PFSK-1 (cell line): ENCODE measurements at regions not wholly inside any gene's neighbourhood (a gene's known extent, or its start where the extent isn't known, plus 50 kb on each side); places are given as distances from the start of the nearest gene placed in this dataset.

Experiments
- FOXP2 ChIP-seq: optimal IDR thresholded peaks from 2 replicates; pipeline ENCODE3; 2011; ENCODE audit warnings: borderline replicate concordance, control low read depth, inconsistent platforms; ENCODE audit not compliant: insufficient read depth; ENCODE audit errors: extremely low read length, extremely low read depth
- POLR2AphosphoS5 ChIP-seq: IDR thresholded peaks from 2 replicates; pipeline ENCODE4 v1.6.1; 2012; ENCODE audit warnings: low read depth, mild to moderate bottlenecking, control low read depth, low read length, moderate library complexity
- SIN3A ChIP-seq: IDR thresholded peaks from 2 replicates; pipeline ENCODE4 v1.6.1; 2012; ENCODE audit warnings: mild to moderate bottlenecking, low read length, moderate library complexity, borderline replicate concordance; ENCODE audit not compliant: insufficient read depth
- TAF1 ChIP-seq: IDR thresholded peaks from 2 replicates; pipeline ENCODE4 v1.6.1; 2012; ENCODE audit warnings: low read length, control low read depth, borderline replicate concordance; ENCODE audit not compliant: insufficient read depth
- TF ChIP-seq, protein P1 (sequence below), 2 experiments: IDR thresholded peaks; 2 replicates each; pipeline versions ENCODE4 v1.6.1 to v1.8.0; 2011 to 2012; ENCODE audit warnings: low read depth in 2 of 2, low read length in 2 of 2, control low read depth in 1 of 2, inconsistent platforms in 1 of 2, mild to moderate bottlenecking in 1 of 2, moderate library complexity in 1 of 2; ENCODE audit not compliant: insufficient read depth in 1 of 2

DNA sequence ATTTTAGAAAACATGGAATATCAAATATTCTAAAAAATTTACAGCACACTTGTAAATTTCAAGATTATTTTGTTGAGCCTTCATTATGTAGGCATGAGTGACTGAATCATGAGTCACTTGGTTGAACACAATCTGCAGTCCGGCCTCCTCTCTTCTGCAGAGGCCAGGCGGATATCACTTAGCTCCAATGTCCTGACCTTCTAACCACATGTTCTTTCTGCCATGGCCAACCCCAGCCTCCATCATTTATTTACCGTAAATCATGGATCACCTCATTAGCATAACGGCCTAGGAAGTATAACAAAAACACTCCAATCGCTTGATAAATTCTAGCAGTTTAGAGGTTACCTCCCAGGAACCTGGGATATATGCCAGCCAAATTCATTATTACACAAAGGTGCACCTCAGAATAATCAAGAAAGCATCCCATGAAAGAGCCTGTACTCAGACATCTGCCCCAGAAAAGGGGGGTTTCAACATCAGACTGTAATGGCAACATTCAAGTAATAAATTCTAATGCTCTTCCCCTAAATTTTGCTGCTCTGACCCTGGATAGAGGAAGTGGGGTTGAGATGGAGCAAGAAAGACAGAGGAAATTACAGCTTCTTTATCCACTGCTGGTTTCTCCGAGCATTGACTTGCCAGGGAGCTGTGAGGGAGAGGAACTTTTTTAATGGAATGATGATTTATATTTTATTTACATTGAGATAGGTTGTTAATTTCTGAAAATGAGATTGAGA, 2153.6 kb upstream of the AGA start:
- TF ChIP-seq FOXP2 (no peak), TAF1 (no peak), POLR2AphosphoS5 (no peak), SIN3A (no peak)
- TF ChIP-seq, protein P1, sequence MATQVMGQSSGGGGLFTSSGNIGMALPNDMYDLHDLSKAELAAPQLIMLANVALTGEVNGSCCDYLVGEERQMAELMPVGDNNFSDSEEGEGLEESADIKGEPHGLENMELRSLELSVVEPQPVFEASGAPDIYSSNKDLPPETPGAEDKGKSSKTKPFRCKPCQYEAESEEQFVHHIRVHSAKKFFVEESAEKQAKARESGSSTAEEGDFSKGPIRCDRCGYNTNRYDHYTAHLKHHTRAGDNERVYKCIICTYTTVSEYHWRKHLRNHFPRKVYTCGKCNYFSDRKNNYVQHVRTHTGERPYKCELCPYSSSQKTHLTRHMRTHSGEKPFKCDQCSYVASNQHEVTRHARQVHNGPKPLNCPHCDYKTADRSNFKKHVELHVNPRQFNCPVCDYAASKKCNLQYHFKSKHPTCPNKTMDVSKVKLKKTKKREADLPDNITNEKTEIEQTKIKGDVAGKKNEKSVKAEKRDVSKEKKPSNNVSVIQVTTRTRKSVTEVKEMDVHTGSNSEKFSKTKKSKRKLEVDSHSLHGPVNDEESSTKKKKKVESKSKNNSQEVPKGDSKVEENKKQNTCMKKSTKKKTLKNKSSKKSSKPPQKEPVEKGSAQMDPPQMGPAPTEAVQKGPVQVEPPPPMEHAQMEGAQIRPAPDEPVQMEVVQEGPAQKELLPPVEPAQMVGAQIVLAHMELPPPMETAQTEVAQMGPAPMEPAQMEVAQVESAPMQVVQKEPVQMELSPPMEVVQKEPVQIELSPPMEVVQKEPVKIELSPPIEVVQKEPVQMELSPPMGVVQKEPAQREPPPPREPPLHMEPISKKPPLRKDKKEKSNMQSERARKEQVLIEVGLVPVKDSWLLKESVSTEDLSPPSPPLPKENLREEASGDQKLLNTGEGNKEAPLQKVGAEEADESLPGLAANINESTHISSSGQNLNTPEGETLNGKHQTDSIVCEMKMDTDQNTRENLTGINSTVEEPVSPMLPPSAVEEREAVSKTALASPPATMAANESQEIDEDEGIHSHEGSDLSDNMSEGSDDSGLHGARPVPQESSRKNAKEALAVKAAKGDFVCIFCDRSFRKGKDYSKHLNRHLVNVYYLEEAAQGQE (IDR thresholded peaks at IDR 0.05; ENCODE audit: insufficient read depth in 1 of 2, low read depth in 2 of 2, low read length in 2 of 2) = no peak

- TF ChIP-seq POLR2AphosphoS5 (no peak), TAF1 (no peak), SIN3A (no peak), FOXP2 (no peak)
- TF ChIP-seq, protein P1 (IDR thresholded peaks at IDR 0.05; ENCODE audit: insufficient read depth in 1 of 2, low read depth in 2 of 2, low read length in 2 of 2) = no peak
These were observed 2154.4 kb upstream of the AGA start for GRCh38 chr4:179596621-179597020.

DNA sequence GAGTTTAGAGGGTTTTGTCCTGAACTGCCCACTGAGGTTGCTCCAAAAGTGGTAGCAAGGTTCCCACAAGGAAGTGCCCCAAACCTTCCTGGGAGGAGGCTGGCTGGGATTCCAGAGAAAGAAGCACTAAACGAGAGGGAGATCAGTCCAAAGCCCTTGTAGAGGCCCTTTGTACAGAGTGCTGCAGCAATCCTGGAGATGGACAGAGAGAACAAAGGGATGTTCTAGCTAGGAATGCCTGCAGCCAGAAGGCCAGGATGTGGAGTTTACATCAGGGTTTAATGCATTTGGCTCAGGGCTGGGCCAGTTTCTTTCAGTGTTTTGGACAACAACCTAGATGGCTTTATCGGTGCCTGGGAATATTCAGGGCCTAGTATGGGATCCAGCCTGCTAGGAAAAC, 2155.1 kb upstream of the AGA start:
- TF ChIP-seq, protein P1 (IDR thresholded peaks at IDR 0.05; ENCODE audit: insufficient read depth in 1 of 2, low read depth in 2 of 2, low read length in 2 of 2) = no peak
- TF ChIP-seq FOXP2 = no peak
- no peak for TF ChIP-seq TAF1
- TF ChIP-seq SIN3A = no peak
- no peak for TF ChIP-seq POLR2AphosphoS5

- TF ChIP-seq SIN3A = no peak
- TF ChIP-seq FOXP2 = no peak
- TF ChIP-seq, protein P1 (IDR thresholded peaks at IDR 0.05; ENCODE audit: insufficient read depth in 1 of 2, low read depth in 2 of 2, low read length in 2 of 2) = no peak
- TF ChIP-seq TAF1 = no peak
- TF ChIP-seq POLR2AphosphoS5 = no peak
These were observed 2159.4 kb upstream of the AGA start for GRCh38 chr4:179601671-179602070.

DNA sequence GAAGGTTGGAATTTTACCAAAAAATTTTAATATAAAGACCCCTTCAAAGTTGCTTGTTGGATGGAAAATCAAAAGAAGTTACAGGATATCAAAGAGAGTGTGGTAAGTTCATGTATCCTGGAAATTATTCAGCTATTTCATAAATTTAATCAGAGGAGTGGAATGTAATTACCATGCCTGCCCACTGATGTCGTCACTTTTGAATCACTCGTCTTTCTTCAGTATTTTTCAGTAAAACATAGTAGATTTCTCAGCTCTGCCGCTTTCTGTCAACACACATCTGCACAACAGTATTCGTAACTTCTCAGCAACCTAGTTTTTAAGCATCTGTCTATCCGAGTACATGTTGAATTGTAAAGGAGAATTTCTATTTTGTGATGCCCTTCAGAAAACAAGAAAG, 2163.0 kb upstream of the AGA start:
- TF ChIP-seq, protein P1 (IDR thresholded peaks at IDR 0.05; ENCODE audit: insufficient read depth in 1 of 2, low read depth in 2 of 2, low read length in 2 of 2) = no peak
- TF ChIP-seq TAF1 (no peak), POLR2AphosphoS5 (no peak), SIN3A (no peak), FOXP2 (no peak)
